GM12874 (cell line): ENCODE measurements at regions not wholly inside any gene's neighbourhood (a gene's known extent, or its start where the extent isn't known, plus 50 kb on each side); places are given as distances from the start of the nearest gene placed in this dataset.

Source experiments
- CTCF ChIP-seq: IDR thresholded peaks from 2 replicates; pipeline ENCODE4 v1.5.1; 2011; ENCODE audit warnings: low read depth, mild to moderate bottlenecking, control low read depth, low read length, moderate library complexity; ENCODE audit not compliant: insufficient read depth

- TF ChIP-seq CTCF: no peak
Measured at GRCh38 chr6:8361259-8361658, 74.1 kb downstream of the SLC35B3 start.

GRCh38 chr6:8352966-8353340 is 82.4 kb downstream of the SLC35B3 start:
- no peak for TF ChIP-seq CTCF

- no peak for TF ChIP-seq CTCF
Measured at GRCh38 chr6:8352335-8352965, 82.9 kb downstream of the SLC35B3 start.

GRCh38 chr6:8343600-8343999 is 91.7 kb downstream of the SLC35B3 start:
- no peak for TF ChIP-seq CTCF

GRCh38 chr6:8342241-8342819 is 93.0 kb downstream of the SLC35B3 start:
- no peak for TF ChIP-seq CTCF

GRCh38 chr6:8337147-8337546 is 98.2 kb downstream of the SLC35B3 start:
- TF ChIP-seq CTCF: no peak

- no peak for TF ChIP-seq CTCF
Measured at GRCh38 chr6:8336406-8337057, 98.8 kb downstream of the SLC35B3 start.
